Stimulated activated CD8-positive, alpha-beta memory T cell treated with anti-CD3 and anti-CD28 coated beads, Interleukin-2, amount 100 ng/mL, for 48 hours (primary cell): ENCODE measurements at regions not wholly inside any gene's neighbourhood (a gene's known extent, or its start where the extent isn't known, plus 50 kb on each side); places are given as distances from the start of the nearest gene placed in this dataset.

Experiments used
- DNase-seq, 2 donors: peaks; one replicate each; pipeline ENCODE4 v3.0.0-alpha.2; 2020; ENCODE audit warnings: low read depth in 2 of 2

DNA sequence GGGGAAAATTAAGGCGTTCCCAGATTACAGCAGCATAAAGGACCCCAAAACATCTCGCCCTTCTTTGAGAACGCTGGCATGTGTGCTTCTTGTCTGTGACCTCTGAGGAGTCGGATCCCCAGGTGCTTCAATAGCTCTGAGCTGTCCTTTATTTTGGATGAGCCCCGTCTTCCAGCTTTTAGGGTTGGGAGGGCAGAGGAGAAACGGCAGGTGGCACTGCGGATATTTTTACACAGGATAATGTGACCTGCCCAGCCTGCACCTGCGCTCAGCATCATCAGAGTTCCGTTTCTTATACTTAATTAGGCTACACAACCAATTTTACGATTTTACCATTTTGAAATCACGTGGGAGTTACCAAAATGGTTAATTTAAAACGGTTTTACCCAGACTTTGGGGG is 147.7 kb upstream of the RPS6KA2 start:
- DNase-seq: no peak

DNA sequence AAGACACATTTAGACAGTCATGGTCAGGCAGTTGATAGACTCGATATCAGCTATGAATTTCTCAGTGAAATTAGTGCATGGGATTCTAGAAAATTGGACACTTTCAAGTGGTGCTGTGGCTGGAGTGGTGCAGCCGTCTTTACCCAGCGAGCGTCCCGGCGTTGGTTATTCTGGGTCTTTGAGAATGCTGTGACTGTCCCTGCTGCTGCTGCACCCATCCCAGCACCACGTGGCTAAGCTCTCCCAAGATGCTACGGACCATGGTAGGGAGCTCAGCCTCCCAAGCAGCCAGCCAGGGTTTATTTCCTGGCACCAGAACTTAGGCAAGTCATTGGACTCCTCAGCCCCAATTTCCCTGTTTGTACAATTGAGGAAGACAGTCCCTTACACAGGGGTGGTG is 147.2 kb upstream of the RPS6KA2 start:
- DNase-seq: no peak

DNA sequence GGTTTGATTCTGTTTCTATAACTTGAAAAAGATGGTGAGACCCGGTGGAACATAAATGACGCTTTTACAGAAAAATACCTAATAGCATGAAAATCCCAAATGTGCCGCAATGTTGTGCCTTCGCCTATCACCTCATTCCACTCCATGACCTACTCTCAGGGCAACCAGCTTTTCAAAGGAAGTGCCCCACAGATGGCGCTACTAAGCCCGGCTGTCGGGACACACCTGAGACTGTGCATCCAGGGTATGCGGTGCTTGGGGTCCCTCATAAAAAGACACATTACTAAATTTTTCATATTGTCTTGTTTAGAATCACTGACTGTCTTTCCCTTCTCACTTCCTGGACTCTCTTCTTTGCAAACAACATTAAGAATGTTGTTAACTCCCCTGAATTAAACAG is 145.5 kb upstream of the RPS6KA2 start:
- DNase-seq: no peak

DNA sequence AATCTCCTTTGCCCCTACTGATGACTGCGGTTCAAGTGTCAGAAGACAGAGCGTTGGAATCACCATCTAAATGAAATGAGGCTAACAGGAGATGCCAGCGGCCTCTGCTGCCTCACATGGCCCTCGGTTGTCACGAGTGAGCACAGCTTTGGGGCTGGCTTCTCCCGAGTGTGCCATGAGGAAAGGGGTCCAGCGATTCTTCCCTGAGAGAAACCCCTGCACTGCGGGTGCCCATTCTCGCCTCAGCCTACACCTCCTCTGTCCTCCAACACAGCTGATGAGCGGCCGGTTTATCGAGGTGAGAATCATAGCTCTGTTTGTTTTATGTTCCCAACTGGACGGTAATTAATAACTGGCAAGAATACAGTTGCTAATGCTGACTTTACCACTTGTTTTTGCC is 144.7 kb upstream of the RPS6KA2 start:
- no peak for DNase-seq

DNA sequence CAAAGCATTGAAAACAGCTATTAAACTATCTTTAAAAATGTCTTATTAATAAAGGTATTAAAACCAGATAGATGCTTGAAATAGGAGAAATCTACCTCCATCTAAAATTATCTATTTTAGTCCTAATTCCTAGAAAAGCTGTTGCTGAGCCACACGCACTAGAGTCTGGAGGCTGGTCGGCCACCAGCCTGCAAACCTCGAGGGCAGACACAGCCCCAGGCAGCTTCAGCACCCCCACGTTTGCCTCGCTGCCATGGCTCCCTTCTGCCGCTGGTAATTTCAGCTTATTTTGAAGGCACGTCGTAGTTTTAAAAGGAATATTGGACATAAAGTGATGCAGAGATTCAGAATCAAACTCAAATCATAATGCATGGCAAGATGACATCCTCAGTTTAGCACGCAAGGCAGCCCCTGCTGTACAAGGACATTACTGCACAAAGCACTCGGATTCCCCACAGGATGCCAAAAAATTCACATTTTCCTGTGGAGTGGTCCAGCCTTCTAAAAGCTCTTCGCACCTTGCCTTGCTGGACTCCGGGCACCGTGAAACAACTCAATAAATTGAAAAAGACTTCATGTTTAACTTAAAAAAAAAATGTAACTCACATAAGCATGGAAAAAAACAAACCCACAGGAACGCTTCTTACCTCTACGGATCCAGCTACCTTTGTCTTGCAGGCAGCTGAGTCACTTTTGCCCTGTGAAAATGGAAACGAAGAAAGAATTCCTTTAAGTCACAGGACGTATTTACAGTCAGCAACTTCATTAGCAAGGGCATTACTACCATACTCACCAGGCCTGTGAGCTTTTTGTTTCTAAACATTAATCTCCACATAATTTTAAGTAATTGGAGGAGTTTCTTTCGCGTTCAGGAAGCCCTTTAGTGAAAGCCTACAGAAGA is 143.4 kb upstream of the RPS6KA2 start:
- no peak for DNase-seq

DNA sequence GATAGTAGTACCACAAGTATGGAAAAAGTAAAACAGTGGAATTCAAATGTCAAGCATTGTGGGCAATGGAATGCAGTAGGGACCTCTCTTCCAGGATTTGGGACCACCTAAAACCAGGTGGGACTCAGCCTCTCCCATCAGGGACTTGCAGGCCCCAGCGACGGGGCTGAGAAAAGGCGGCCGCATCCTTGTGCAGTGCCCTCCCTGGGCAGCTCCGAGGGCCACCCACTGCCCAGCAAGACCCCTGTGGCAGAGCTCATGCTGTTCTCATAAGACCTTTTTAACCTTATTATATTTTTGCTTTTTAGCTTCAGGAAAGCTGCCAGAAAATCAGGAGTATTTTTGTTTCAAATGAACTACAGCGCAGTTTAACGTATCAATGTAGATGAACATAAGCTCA is 142.6 kb upstream of the RPS6KA2 start:
- no peak for DNase-seq

DNA sequence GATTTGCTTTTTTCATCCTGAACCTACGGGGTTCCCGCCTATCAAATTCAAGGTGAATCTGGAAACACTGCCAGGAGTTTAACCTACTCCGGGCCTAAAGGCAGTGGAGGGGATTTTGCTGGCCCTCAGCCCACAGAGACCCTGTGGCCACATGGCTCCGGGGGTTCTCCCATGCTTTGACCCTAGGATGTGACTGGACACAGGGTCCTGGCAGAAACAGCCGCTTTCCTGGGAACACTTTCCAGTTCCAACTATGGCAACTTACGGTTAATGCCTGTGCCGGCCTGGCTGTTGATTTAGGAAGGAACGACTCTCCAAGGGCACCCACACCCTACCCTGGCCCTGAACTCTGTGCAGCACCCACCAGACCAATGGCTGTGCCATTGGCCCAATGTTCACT is 141.7 kb upstream of the RPS6KA2 start:
- DNase-seq: no peak

DNA sequence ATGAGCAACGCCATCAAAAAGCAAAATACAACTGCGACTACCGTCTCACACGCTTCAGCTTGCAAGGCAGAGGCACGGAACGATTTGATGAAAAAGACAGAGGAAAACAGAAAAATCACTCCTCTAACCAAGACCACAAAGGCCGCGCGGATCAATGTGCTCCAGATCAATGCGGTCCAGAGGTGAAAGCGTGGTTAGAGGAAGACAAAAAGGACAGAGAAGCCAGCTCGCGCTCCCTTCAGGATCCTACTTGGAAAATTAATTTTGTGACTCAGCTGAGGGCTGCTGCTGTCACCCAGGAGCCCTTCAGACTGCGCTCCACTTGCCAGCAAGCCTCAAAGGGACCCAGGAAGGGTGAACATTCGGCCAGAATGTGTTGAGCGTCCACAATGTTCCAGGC is 140.2 kb upstream of the RPS6KA2 start:
- no peak for DNase-seq

DNA sequence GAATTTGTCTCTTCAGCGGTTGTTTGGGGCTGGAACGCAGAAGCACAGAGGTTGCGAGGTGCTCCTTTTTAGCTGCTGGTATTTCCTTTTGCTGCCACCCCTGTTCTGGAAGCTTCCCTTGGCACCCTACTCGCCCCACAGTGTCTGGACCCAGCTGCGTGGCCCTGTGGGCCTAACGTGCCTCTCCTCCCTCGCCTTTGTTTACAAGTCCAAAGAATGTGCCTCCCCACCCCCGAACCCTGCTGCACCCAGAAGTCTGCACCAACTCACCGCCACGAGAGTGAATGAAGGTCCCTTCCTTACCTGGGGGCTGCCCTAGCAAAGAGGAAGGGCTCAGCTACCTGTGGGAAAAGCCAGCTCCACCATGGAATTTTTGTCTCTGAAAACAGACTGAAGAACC is 139.7 kb upstream of the RPS6KA2 start:
- DNase-seq: no peak

DNA sequence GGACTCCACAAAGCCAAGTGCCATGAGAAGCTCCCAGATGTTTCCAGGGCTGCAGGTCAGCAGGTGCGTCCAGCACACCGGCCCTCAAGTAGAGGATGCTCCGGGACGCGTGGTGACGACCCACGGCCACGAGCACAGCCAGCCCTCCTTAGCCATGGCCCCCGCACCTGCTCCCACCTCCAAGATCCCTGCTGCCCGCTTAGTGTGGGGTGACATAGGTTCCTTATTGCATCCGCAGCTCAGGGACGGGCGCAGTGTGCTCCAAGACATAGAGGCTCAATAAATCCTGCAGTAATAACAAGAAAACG is 138.1 kb upstream of the RPS6KA2 start:
- DNase-seq: no peak

DNA sequence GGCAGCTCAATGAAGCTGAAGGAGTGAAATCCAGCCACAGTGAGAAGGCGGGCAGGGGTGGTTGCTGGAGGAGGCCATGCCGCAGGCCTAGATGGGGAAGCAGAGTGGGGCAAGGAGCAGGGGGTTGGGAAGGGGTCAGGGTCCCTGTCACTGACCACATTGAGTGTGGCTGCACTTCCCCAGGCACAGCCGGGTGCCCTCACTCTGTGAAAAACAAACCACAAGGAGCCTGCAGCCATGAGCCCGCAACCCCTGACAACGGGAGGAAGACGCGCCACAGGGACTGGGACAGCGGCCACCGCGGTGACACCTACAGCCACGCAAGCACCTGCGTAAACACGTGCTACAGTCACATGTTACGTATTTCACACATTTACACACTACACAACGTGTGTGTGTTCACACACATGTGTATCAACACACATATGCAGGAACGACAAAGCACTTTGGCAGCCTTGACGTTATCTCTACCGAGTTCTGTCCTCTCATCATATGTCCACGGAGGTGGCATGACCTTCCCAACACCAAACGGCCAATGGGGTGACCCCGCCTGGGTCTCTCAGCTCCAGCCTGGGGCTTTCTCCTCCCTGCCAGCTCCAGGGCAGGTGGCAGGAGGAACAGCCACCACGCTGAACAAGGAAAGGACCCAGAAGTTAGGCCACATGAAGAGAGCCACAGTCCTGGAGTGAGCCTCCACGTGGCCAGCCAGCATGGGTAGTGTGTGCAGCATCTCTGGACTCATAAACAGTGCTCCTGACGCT is 137.6 kb upstream of the RPS6KA2 start:
- no peak for DNase-seq

DNA sequence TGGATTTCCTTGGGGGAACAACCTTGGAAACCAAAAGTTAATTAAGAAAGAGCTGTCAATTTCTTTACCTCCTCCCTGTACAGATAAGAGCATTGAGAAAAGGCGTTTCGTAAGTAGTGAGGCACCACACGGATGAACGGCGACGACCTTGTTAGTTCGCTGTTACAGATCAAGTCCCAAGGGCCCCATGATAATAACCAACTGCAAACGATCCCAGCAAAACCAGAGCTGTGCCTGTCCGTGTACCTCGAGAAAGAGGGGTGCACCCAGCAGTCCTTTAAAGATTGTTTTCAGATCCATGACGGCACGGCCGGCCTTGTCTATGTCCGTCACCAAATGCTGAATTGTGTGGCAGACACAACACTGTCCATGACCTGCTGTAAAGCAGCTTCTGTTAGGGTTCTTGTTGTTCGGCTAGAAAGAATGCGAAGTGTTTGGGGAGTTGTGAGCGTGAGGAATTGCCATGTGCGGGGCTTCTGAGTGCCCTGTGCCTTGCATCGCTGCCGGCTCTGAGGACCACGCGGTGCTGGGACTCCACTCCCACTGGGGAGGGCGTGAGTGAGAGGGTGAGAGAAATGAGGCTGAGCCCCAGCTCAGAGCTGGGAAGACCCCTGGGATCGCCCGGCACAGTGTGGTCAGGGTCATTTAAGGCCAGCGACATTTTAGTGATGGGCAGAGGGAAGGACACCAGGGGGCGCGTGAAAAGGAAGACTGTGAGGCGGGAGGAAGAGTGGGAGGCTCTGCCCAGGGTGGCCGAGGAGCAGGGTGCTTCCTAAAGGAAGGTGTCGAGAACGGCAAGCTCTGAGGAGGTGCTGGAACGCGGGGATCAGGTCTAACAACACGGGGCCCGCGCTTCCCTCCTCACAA is 136.8 kb upstream of the RPS6KA2 start:
- no peak for DNase-seq

DNA sequence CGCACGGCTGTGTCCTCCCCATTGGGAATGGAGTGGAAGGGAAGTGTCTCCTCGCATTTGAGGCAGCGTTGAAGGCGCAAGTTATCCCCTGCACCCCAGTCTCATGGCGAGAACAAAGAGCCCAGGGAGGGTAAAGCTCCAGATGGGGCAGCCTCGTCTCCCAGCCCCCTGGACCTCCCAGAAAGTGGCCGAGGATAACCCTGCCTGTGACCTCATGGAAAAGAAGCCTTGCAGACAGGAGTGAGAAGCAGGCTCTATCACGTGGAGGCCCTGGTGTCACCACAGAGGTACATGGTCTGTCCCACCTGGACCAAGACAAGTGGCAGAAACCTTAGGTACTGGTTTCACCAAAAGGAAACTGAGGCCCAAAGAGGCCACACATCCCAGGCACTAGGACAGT is 134.8 kb upstream of the RPS6KA2 start:
- no peak for DNase-seq

DNA sequence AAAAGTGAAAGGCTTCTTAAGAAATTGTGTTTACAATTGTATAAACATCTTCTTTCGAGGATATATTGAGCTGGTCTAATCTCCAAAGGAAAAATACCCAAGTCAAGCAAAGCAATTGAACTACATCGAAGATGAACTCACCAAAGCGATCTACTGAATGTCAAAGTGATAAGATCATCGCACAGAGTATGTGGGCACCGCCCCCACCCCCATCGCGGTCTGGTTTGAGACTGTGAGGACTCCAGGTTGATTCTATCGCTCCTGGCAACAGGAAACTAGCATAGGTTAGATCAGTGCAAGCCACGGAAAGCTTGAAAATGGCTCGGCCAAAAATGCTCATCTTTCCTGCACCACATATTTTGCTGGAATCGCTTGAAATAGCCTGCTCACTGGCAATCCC is 133.2 kb upstream of the RPS6KA2 start:
- peak; percentile 45 to 61 for DNase-seq

DNA sequence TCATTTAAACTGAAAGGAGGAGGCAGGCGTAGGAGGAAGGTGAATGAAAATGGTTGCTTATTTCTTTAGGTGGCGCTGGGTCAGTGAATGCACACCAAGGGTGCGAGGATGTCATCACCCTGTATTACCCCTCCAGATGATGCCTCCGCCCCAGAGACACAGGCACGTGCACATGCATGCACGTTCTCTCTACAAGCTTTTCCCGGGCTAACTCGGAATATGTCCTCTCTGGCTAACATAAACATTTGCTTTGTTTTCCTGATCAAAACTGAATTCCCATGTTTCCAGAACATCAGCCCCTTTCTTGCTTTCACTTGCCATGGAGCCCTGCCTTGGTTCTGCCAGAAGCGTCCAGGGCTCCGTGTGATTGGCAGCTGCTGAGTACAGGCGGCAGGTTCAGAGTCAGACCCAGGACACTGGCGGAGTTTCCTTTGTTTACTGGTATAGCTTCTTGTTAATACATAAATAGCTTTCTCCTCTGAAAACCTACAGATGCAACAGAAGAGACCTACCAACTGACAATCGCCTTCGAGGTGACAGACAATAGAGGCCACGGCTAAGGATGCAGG is 131.2 kb upstream of the RPS6KA2 start:
- DNase-seq: no peak

DNA sequence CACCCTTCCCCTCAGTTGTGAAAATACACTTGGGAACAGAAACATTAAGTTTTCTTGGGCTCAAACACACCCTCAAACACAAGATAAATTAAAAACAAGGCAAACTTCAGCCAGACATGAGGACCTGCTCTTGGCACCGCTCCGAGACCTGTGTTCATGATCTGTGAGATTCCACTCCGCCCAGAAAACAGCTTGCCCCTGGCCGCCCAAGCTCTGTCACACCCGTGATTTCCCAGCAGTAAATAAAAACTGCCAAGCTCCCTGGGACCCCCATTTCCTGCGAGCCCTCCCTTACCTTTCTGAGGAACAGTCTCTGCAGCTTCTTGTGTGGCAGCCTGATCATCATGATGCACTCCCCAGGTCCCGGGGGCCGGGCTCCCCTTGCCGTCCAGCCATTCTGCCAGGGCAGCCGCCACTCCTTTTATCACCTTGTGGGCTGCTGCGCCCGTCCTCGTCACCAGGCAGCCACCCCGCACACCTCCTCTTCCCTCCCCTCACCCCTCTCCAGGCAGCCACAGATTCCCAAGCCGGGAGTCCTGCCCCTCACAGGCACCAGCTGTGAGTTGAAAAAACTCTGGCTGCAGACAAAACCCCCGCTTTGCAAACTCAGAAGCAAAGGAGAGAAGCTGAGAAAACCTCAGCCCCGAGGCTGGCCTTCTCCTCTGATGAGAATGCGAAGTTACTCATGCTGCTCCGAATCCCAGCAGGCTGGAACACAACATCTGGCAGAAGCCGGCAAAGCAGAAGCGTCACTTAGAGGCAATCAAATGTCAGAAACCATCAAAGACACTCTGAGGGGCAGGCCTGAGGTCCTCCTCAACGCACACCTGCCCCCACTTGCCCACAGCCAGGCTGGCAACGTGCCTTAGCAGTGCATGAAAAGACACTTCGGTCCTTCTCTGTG is 130.4 kb upstream of the RPS6KA2 start:
- no peak for DNase-seq

DNA sequence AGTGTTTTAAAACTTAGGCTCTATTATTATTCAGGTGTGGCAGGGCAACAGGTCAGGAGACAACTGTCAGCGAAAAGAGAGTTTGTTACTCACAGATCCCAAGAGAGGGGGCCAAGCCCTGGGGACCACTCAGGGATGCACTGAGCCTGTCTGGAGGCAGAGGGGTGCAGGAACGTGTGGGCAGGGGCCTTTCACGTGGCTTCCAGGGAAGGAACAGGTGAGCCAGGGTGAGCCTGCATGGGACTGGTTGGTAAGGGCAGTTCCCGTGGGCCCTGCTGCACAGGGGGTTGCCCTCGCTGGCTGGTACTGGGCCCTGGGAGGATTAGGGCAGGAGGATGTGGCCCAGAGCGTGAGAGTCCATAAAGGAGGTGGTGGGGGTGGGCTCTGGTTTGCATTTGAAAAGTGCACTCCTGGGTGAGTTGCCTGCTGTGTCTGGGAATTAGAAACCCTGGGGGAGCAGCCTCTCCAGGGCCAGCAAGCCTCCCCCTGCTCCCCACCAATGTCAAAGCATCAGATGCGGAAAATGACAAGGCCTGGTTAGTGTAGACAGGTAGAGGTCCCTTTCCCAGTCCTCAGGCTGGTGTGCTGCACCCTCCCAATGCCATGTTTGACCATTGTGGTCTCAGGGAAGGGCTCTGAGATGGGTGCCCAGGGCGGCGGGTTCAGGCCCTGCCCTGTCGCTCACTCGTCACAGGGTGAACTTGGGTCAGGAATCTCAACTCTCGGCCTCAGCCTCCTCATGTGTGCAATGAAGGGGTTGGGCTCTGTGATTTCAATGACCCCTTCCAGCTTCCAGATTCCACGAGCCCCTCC is 127.4 kb upstream of the RPS6KA2 start:
- no peak for DNase-seq

DNA sequence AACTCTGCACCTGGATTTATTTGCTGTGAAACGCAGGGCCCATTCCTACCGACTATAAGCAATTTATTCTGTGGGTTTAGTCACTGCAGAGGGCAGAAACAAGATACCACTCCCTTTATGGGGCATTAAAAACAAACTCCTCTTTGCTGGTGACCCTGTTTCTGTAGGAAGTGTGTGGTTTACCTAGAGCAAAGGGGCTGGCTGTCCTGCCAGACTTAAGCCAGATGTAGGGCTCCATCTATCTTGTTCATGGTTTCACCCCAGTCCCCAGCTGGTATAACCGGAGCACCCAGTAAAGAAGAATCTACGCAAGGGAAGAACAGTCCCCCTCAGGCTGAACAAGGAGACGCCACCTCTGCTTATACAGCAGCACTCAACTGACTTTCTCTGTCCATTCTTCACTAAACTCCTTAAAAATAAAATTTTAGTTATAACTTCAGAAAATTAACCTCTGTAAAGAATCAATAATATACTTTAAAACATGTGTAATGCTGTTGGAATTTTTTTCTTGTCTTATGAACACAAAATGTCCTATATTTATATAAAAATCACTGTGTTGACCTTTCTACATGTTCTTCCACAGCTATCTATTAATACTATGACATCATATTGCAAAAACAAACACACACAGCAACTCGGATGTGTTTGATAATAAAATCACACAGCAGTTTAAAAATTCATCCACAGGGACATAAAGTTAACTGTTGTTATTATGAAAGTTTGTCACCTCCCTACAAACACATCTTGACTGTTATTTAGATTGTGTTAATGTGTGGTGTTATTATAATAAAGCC is 126.1 kb upstream of the RPS6KA2 start:
- DNase-seq: no peak

DNA sequence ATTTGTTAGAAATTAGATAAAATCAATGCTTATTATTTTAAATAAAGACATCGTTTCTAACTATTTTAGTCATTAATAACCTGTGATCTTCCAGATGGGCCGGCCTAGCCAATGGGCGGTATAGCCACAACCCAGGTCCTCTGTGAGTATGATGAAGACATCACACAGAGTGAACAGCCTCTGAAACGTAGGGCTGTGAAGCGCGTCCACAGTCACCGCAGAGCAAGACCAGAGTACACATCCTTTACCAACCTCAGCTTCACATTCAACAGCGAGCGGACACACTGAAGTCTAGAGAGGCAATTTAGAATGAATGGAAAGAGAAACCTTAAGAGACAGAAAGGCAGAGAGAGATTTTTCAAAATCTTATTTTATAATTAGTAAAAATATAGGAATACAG is 125.0 kb upstream of the RPS6KA2 start:
- no peak for DNase-seq
